ENCODE measurements at regions not wholly inside any gene's neighbourhood (a gene's known extent, or its start where the extent isn't known, plus 50 kb on each side); places are given as distances from the start of the nearest gene placed in this dataset.

- DNase-seq (ENCODE audit: low read depth, low spot score) (peak; percentile 10), FAIRE-seq (peak; percentile 18)
- Histone ChIP-seq H3K9me3 (replicated peaks; ENCODE audit: control insufficient read depth, insufficient read depth, low read length) (no peaks in the 10 kb centered on the region), H3K9me1 (replicated peaks; ENCODE audit: control insufficient read depth, extremely low read depth, insufficient read depth, low read length) (no peaks in the 10 kb centered on the region), H3K27me3 (ENCODE audit: control insufficient read depth in 2 of 2, insufficient read depth in 2 of 2, low read length in 2 of 2) (no peaks in the 10 kb centered on the region), H3K4me3 (replicated peaks in 1 of 3; ENCODE audit: insufficient read depth in 1 of 3, low read depth in 1 of 3, low read length in 3 of 3) (no peak overlapping the region), H3K27ac (ENCODE audit: insufficient read depth, low read depth, low read length) (no peak overlapping the region), H2AFZ (ENCODE audit: low read depth, low read length) (no peak overlapping the region), H3K4me2 (ENCODE audit: insufficient read depth, low read length) (no peak overlapping the region), H3K4me1 (ENCODE audit: control insufficient read depth, extremely low read depth, insufficient read depth, low read length) (no peaks in the 10 kb centered on the region), H4K20me1 (replicated peaks; ENCODE audit: control insufficient read depth, extremely low read depth, insufficient read depth, low read length) (no peaks in the 10 kb centered on the region), H3K9ac (replicated peaks; ENCODE audit: extremely low read depth, insufficient read depth, low read length) (no peak overlapping the region), H3K36me3 (ENCODE audit: control insufficient read depth in 2 of 2, extremely low read depth in 1 of 2, insufficient read depth in 2 of 2, low read length in 2 of 2) (no peaks in the 10 kb centered on the region), H3K79me2 (ENCODE audit: control insufficient read depth, insufficient read depth, low read length) (no peaks in the 10 kb centered on the region)
- ChIA-PET POLR2A (no interaction called here), CTCF (no interaction called here)
- intact Hi-C loops (cut with micrococcal nuclease) (no loop called here), dilution Hi-C loops (cut with MboI; ENCODE audit: extremely low pct_ligation_motif_present, low sequenced_read_pairs) (no loop called here)
- no peak for TF ChIP-seq EZH2 (IDR thresholded peaks at IDR 0.05; ENCODE audit: borderline replicate concordance, low read depth, low read length, severe bottlenecking)
- TF ChIP-seq MAX (IDR thresholded peaks at IDR 0.05; ENCODE audit: insufficient read depth, insufficient read length): no peak
- TF ChIP-seq CTCF (IDR thresholded peaks at IDR 0.05; ENCODE audit: extremely low read depth in 1 of 2, insufficient read depth in 1 of 2, low read depth in 1 of 2, low read length in 2 of 2): no peak
- no peak for TF ChIP-seq POLR2A (IDR thresholded peaks at IDR 0.05; ENCODE audit: low read depth, low read length)
- no peak for TF ChIP-seq JUN (IDR thresholded peaks at IDR 0.05; ENCODE audit: borderline replicate concordance, insufficient read depth, insufficient read length, low read depth)
- TF ChIP-seq POLR2AphosphoS5 (IDR thresholded peaks at IDR 0.05; ENCODE audit: insufficient read depth, low read depth, low read length): no peak
- TF ChIP-seq FOS (IDR thresholded peaks at IDR 0.05; ENCODE audit: borderline replicate concordance, insufficient read depth, low read length): no peak
- TF ChIP-seq MYC (IDR thresholded peaks at IDR 0.05; ENCODE audit: low read depth, low read length): no peak
- TF ChIP-seq GATA2 (IDR thresholded peaks at IDR 0.05; ENCODE audit: insufficient read depth, insufficient read length, low read depth, low read length): no peak
- BruUV-seq (replicated peaks): no TSS peak
Measured at GRCh38 chr11:80521592-80521991, 1080.8 kb upstream of the TENM4 start.
